GM23248 (cell line): ENCODE measurements at regions not wholly inside any gene's neighbourhood (a gene's known extent, or its start where the extent isn't known, plus 50 kb on each side); places are given as distances from the start of the nearest gene placed in this dataset.
A peak's percentile ranks its signal among the peaks of the same experiment; 100 is the strongest.

Experiments
- DNase-seq: peaks from one replicate; pipeline ENCODE4 v3.0.0-alpha.2; 2015
- H2AFZ ChIP-seq: fragments of 200-600 bp; sonication (generic); 2 replicates; pipeline ENCODE4 v1.6.1; 2016; ENCODE audit warnings: antibody characterized with exemption
- H3F3A ChIP-seq: fragments of 200-600 bp; sonication (generic); 2 replicates; pipeline ENCODE4 v1.6.1; 2016; ENCODE audit warnings: mild to moderate bottlenecking, antibody characterized with exemption, mixed run types; ENCODE audit not compliant: insufficient read depth
- H3K27ac ChIP-seq: fragments of 200-600 bp; sonication (generic); 2 replicates; pipeline ENCODE4 v1.5.1; 2016; ENCODE audit warnings: mild to moderate bottlenecking
- H3K27me3 ChIP-seq: fragments of 200-600 bp; sonication (generic); replicated peaks from 2 replicates; pipeline ENCODE4 v1.6.1; 2016; ENCODE audit warnings: mild to moderate bottlenecking; ENCODE audit not compliant: insufficient read depth
- H3K36me3 ChIP-seq: fragments of 200-600 bp; sonication (generic); 2 replicates; pipeline ENCODE4 v1.6.1; 2016; ENCODE audit warnings: low read depth, mild to moderate bottlenecking
- H3K4me1 ChIP-seq: fragments of 200-600 bp; sonication (generic); 2 replicates; pipeline ENCODE4 v1.6.1; 2016; ENCODE audit warnings: mild to moderate bottlenecking; ENCODE audit not compliant: insufficient read depth
- H3K4me2 ChIP-seq: fragments of 200-600 bp; sonication (generic); one replicate; pipeline ENCODE4 v1.6.1; 2016; ENCODE audit warnings: mild to moderate bottlenecking; ENCODE audit not compliant: unreplicated experiment
- H3K4me3 ChIP-seq: fragments of 200-600 bp; sonication (generic); 2 replicates; pipeline ENCODE4 v1.5.1; 2016; ENCODE audit warnings: mild to moderate bottlenecking
- H3K79me2 ChIP-seq: fragments of 200-600 bp; sonication (generic); 2 replicates; pipeline ENCODE4 v1.6.1; 2016; ENCODE audit warnings: mild to moderate bottlenecking; ENCODE audit not compliant: insufficient read depth
- H3K9ac ChIP-seq: fragments of 200-600 bp; sonication (generic); 2 replicates; pipeline ENCODE4 v1.6.1; 2016; ENCODE audit warnings: mild to moderate bottlenecking
- H3K9me2 ChIP-seq: fragments of 200-600 bp; sonication (generic); 2 replicates; pipeline ENCODE4 v1.6.1; 2016; ENCODE audit warnings: mixed run types, mild to moderate bottlenecking, moderate library complexity; ENCODE audit not compliant: insufficient read depth
- H3K9me3 ChIP-seq: fragments of 200-600 bp; sonication (generic); one replicate; pipeline ENCODE4 v1.6.1; 2017; ENCODE audit warnings: low read depth
- H4K20me1 ChIP-seq: fragments of 200-600 bp; sonication (generic); 2 replicates; pipeline ENCODE4 v1.6.0; 2016; ENCODE audit not compliant: insufficient read depth
- EZH2 ChIP-seq: fragments of 200-600 bp; sonication (generic); IDR thresholded peaks from 2 replicates; pipeline ENCODE4 v1.6.1; 2018; ENCODE audit warnings: antibody characterized with exemption, mild to moderate bottlenecking; ENCODE audit not compliant: insufficient read depth, poor library complexity, severe bottlenecking
- EZH2phosphoT487 ChIP-seq: fragments of 200-600 bp; sonication (generic); IDR thresholded peaks from 2 replicates; pipeline ENCODE4 v1.6.1; 2018; ENCODE audit warnings: antibody characterized with exemption, moderate library complexity, mild to moderate bottlenecking, low read depth; ENCODE audit not compliant: insufficient read depth
- WGBS, 2 experiments: methylation state at CpG; one replicate each; pipeline ENCODE4 v1.1.6; 2015 to 2017; ENCODE audit warnings: low lambda C conversion rate in 2 of 2, low coverage in 1 of 2; ENCODE audit errors: missing lambda C conversion rate in 2 of 2; 5-methylcytosine and 5-hydroxymethylcytosine counted together
- in situ Hi-C: fragments of 300-500 bp; cut with MboI; formaldehyde crosslinking; loops from 2 replicates; pipeline ENCODE4 v1.15.0; 2020

DNA sequence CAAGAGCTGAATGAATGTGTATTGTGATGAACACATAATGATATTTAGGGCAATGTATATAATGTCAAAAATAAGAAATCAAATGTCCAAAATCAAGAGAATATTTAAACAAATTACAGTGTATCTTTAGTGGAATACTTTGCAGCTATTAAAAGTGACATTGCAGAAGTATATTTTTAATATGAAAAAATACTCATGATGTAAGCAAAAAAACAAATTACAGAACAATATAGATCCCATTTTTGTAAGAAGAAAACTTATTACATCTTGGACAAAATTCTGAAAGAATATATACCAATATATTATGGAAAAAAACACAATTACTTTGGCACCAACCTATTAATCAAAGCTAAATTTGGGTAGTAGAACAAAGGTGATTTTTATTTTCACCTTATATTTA, 308.2 kb upstream of the NEBL start:
- H3K79me2 ChIP-seq: no peaks in the 10 kb centered on the region
- no peaks in the 10 kb centered on the region for H3K27me3 ChIP-seq
- no peak overlapping the region for H3K27ac ChIP-seq
- no peak overlapping the region for H3K4me2 ChIP-seq
- H2AFZ ChIP-seq: no peak overlapping the region
- TF ChIP-seq EZH2: no peak
- TF ChIP-seq EZH2phosphoT487: no peak
- no peaks in the 10 kb centered on the region for H3K9me2 ChIP-seq
- no peaks in the 10 kb centered on the region for H4K20me1 ChIP-seq
- H3K36me3 ChIP-seq: no peaks in the 10 kb centered on the region
- H3K4me1 ChIP-seq: no peaks in the 10 kb centered on the region
- no peaks in the 10 kb centered on the region for H3F3A ChIP-seq
- no peaks in the 10 kb centered on the region for H3K9me3 ChIP-seq
- in situ Hi-C loops: no loop called here
- H3K4me3 ChIP-seq: no peak overlapping the region
- DNase-seq: no peak
- H3K9ac ChIP-seq: no peak overlapping the region

DNA sequence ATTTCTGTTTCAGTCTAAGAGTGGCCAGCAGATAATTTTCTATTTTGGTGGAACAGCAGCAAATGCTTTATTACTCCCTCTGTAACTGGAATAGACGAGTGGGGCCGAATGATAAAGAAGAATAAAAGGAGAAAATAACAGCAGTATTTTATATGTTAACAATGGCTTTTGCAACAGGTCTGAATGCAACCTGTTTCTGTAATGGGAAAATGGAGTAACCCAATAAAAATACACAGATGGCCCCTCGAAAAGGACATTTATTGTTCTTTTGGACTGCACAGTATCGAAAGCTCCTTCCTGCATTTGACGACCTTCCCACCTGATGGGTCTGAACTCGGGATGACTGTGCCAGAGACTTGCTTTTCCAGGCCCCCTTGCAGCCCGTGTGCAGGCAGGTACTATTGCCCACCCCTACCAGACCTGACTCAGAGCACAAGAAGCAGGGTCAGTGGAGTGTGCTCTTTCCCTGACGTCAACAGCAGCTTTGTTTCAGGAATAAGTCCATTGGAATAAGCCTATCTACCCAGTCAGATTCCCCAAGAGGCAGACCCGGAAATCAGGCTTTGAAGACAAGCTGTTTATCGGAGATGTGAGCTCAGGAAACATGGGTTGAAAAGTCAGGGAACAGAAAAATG, 306.5 kb upstream of the NEBL start:
- Histone ChIP-seq H3K9me3 (no peaks in the 10 kb centered on the region), H3K4me2 (no peak overlapping the region), H3K79me2 (no peaks in the 10 kb centered on the region), H3K36me3 (no peaks in the 10 kb centered on the region), H4K20me1 (no peaks in the 10 kb centered on the region), H2AFZ (no peak overlapping the region), H3K4me3 (no peak overlapping the region), H3K27ac (no peak overlapping the region), H3K9ac (no peak overlapping the region), H3K4me1 (no peaks in the 10 kb centered on the region), H3F3A (no peaks in the 10 kb centered on the region), H3K27me3 (no peaks in the 10 kb centered on the region), H3K9me2 (no peaks in the 10 kb centered on the region)
- 31 to 33% methylated on average over 10 of the region's 10 CpGs for WGBS, 2 experiments
- in situ Hi-C loops: no loop called here
- TF ChIP-seq EZH2phosphoT487: no peak
- TF ChIP-seq EZH2: no peak
- no peak for DNase-seq

DNA sequence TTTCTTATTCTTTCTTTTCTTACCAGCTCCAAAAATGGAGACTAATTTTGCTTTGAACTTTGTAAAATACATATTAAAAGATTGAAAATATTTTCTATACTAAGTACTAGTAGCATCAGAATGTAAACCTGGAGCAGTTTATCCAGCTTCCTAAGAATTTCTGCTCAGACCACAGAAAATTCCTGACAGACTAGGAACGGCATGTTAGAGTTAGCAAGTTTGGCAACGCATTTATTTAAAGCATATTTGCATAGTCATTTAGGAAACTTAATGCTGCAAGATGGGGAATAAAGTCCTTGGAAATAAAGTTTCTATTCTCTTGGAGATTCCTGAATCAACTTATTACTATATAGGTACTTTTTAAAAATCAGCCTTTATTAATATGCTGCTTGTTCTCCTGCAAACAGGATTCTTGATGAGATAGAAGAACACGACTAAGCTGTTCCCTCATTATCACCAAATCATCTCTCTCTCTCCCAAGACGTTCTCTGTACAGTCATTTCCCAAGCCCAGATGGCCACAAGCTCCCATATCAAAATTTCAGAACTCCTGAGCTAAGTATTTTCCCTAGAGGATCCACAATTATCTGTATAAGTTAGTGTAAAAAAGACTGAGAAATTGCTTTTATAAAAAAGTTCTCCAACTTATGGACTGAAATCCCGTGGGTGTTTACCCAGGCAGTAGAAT, 305.8 kb upstream of the NEBL start:
- no peak for TF ChIP-seq EZH2phosphoT487
- TF ChIP-seq EZH2: no peak
- 2% methylated on average over 5 of the region's 5 CpGs for WGBS, 2 experiments
- Histone ChIP-seq H2AFZ (no peak overlapping the region), H3K4me3 (no peak overlapping the region), H3K9ac (no peak overlapping the region), H4K20me1 (no peaks in the 10 kb centered on the region), H3K27me3 (no peaks in the 10 kb centered on the region), H3K36me3 (no peaks in the 10 kb centered on the region), H3F3A (no peaks in the 10 kb centered on the region), H3K27ac (no peak overlapping the region), H3K4me2 (no peak overlapping the region), H3K79me2 (no peaks in the 10 kb centered on the region), H3K9me2 (no peaks in the 10 kb centered on the region), H3K4me1 (no peaks in the 10 kb centered on the region), H3K9me3 (no peaks in the 10 kb centered on the region)
- in situ Hi-C loops: no loop called here
- peak; percentile 2 for DNase-seq

DNA sequence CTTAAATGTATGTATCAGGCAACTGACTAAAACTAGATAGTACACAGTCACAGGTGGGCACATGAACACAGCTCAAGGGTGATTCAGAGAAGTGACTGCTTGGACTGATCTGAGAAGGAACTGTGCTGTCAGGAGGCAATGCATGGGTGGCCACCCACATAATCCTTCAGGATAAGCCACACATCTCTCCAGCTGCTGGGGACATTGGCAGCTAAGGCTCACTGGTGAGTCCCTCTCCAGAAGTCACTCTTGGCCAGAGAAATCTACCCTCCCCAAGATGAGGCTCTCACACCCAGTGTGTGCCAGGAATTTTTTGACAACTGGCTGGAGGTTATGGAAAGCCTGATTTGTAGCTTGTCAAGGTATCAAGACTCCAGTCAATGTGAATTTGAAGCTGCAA, 302.4 kb upstream of the NEBL start:
- H4K20me1 ChIP-seq: no peaks in the 10 kb centered on the region
- in situ Hi-C loops: no loop called here
- no peaks in the 10 kb centered on the region for H3K9me3 ChIP-seq
- no peaks in the 10 kb centered on the region for H3K9me2 ChIP-seq
- no peak overlapping the region for H3K4me2 ChIP-seq
- no peaks in the 10 kb centered on the region for H3K27me3 ChIP-seq
- no peaks in the 10 kb centered on the region for H3K36me3 ChIP-seq
- H3K4me1 ChIP-seq: no peaks in the 10 kb centered on the region
- DNase-seq: no peak
- H2AFZ ChIP-seq: no peak overlapping the region
- no peak overlapping the region for H3K27ac ChIP-seq
- no peak overlapping the region for H3K4me3 ChIP-seq
- no peaks in the 10 kb centered on the region for H3F3A ChIP-seq
- TF ChIP-seq EZH2 (no peak), EZH2phosphoT487 (no peak)
- no peaks in the 10 kb centered on the region for H3K79me2 ChIP-seq
- H3K9ac ChIP-seq: no peak overlapping the region

DNA sequence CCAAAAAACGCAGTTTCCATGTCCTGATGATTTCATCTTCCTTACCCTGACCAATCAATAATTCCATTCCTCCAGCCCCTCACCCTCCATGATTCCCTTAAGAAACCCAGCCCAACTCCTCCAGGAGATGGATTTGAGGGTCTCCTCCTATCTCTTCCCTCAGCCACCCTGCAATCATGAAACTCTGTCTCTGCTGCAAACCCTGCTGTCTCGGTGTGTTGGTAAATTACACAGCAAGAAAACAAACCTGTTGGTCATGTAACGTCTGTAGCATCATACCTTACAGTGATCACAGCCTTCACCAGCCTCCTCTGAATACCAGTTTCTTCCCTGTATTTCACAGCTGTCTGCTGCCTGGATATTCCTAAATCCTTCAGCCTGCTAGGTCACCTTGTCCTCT, 300.7 kb upstream of the NEBL start:
- Histone ChIP-seq H3K9me2 (no peaks in the 10 kb centered on the region), H3K4me3 (no peak overlapping the region), H3K36me3 (no peaks in the 10 kb centered on the region), H3K27ac (no peak overlapping the region), H3K9me3 (no peaks in the 10 kb centered on the region), H3K79me2 (no peaks in the 10 kb centered on the region), H3K4me1 (no peaks in the 10 kb centered on the region), H3K4me2 (no peak overlapping the region), H3K27me3 (no peaks in the 10 kb centered on the region), H3F3A (no peaks in the 10 kb centered on the region), H4K20me1 (no peaks in the 10 kb centered on the region), H3K9ac (no peak overlapping the region), H2AFZ (no peak overlapping the region)
- in situ Hi-C loops: no loop called here
- 5 to 7% methylated on average over 3 of the region's 3 CpGs for WGBS, 2 experiments
- no peak for DNase-seq
- TF ChIP-seq EZH2 (no peak), EZH2phosphoT487 (no peak)
